RKO (cell line): ENCODE measurements at regions not wholly inside any gene's neighbourhood (a gene's known extent, or its start where the extent isn't known, plus 50 kb on each side); places are given as distances from the start of the nearest gene placed in this dataset.

ENCODE experiments used
- DNase-seq: peaks from one replicate; pipeline ENCODE4 v3.0.0-alpha.2; 2016; ENCODE audit warnings: low spot score

DNA sequence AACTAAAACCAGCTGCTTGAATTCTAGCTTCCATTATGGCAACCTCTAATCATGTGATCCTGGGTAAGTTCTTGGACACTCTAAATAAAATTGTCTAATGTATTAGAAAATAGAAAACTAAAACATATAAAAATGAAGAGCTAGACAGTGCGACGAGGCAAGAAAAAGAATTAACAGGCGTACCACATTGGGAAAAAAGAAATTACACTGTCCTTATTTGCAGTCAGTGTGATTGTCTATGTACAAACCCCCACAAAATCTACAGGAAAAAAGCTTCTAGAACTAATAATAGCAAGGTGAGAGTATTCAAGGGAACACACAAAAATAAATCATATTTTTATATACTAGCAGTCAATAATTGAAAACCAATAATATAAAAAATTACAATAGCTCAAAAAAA is 625.6 kb upstream of the MKI67 start:
- DNase-seq: no peak

DNA sequence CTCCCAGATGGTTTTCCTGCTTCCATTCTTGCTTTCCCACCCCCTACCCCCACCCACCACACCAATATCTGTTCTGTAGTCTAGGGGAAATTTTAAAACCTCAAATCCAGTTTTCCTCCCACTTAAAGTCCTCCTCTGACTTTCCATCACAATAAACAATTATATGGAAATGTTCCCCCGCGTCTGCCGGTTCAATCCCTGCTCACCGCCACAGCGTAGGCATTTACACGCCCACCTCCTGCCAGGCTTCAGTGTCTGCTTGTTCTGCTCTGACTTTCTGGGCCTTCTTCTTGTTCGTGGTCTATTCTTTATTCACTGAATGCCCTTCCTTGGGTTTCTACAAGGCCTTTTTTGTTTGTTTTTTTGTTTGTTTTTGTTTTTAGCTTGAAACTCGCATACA is 633.0 kb upstream of the MKI67 start:
- DNase-seq: no peak

DNA sequence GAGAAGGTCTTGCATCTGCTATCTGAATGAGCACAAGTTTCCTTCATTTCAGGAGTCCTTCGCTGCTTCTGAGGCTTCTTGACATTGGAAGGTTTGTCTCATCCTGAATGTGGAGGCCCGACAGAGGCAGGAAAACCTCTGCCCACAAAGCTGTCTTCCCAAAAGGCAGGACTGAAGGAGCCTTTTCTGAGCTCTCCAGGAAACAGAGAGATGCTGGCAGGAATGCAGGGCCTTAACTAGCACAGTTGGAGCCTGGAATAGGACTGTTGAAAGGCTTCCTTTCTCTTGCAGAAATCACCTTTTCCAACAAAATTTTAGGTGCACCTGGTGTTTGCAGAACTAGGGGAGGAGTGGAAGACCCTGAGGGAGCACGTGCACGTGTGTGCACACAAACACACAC is 637.4 kb upstream of the MKI67 start:
- no peak for DNase-seq

DNA sequence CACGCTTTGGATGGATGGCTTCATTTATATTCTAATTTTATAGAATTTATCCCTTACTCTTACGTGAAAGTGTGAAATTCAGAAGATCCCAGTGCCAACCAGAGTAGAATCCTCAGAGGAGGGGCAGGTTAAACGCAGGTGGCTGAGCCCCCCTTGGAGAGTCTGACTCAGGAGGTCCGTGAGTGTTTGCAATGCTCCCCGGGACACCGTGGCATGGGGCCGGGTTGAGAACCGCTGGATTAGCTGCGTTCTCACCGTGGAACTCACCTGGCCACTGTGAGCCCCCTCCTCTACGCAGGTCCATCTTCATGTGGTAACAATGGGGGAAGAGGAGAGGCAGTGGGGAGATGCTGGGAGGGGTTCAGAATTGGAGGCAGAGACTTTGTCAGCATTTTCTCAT is 638.0 kb upstream of the MKI67 start:
- DNase-seq: no peak

DNA sequence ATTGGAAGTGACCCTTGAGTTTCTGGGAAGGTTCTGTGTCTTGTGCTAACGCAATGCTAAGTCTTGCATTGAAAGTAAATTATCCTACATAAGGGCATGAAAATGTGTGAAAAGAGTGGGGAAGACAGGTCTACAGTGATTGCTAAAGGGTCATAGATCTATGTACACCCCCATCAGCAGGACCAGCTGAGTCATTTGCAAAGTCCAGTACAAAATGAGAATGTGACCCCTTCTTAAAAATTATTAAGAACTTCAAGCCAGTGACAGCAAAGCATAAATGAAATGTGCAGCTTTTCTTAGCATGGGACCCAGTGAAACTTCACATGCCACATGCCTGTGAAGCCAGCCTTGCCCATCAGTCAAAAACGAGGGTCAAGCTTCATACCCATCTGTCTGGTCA is 640.7 kb upstream of the MKI67 start:
- no peak for DNase-seq

DNA sequence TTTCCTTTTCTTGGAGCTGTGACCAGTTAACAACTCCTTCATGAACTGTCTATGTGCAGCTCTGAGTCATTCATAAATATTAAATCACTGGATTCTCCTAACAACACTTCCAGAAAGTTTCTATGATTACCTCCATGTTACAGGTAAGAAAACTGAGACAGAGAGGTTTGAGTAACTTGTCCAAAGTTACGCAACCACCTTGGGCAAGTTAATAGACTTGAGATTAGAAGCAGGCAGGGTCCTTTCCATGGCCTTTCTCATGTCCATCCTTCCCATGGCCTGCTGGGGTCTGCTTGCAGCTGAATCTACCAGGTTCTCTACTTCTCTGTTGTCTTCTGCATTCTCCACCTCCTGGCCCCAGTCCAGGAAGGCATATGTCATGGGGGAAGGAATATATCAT is 648.8 kb upstream of the MKI67 start:
- no peak for DNase-seq

DNA sequence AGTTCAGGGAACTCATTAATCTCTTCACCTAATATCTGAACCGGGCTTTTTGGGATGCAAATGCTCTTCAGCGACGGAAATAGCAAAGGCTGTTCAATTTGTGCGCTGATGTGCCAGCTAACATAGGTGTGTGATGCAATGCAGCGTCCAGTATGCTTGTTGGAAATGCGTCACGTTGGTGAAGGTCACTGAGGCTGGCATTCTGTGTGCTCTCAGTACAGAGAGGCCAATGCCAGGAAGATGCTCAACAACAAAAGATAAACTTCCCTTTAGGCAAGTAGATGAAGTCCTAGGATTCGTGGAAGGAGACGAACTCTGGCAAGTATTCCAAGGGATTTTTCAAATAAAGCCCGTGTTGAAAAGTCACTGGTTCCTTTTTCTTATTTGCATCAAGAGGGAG is 649.5 kb upstream of the MKI67 start:
- no peak for DNase-seq

DNA sequence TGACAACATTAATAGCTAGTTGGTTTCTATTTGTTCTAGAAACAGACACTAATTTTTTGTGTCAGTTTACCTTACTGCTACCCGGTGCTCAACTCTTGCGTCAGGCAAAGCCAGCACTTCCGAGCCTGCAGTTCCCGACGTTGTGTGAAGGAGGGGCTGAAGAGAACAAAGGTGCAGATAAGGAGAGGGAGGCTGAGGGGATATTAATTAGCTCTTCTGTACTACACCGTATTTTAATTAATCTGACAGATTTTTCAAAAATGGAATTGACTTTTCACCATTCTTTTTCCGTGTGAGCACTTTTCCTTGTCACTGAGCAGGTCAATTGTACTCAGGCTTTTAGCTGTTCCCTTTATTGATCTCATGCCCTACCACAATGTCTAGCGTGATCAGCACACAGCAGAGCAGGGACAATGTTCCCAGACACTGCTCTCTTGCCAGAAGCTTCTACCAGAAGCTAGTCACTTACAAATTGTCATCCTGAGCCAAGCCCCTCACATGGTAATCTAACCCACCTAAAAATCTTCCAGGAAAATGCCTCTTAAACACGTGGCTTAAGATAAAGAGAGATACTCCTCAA is 650.5 kb upstream of the MKI67 start:
- no peak for DNase-seq

DNA sequence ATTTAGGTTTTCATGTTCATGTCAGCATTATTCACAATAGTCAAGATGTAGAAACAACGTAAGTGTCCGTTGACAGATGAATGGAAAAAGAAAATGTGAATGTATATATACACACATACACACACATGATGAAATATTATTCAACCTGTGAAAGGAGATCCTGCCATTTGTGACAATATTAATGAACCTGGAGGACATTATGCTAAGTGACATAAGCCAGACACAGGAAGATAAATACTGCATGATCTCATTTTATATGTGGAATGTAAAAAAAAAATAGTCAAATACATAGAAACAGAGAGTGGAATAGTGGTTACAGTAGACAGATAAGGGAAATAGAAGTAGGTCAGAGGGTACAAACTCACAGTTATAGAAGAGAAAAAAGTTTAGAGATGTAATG is 651.1 kb upstream of the MKI67 start:
- no peak for DNase-seq

DNA sequence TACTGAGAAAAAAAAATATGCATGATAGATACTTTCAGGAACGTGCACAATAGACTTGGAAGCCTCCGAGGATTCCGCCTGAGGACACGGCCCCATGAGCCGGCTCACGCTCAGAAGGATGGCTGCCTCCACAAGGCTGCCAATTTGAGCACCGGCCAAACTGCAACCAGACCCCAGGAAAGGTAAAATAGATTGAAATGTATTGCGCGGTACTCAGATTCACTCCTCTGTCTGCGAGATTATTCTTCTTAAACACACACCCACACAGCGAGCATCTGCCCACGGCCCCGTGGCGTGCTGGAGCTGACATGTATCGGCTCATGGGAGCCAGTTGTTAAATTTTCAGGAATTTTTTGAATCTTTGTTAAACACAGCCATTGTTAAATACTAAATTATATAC is 653.2 kb upstream of the MKI67 start:
- no peak for DNase-seq

DNA sequence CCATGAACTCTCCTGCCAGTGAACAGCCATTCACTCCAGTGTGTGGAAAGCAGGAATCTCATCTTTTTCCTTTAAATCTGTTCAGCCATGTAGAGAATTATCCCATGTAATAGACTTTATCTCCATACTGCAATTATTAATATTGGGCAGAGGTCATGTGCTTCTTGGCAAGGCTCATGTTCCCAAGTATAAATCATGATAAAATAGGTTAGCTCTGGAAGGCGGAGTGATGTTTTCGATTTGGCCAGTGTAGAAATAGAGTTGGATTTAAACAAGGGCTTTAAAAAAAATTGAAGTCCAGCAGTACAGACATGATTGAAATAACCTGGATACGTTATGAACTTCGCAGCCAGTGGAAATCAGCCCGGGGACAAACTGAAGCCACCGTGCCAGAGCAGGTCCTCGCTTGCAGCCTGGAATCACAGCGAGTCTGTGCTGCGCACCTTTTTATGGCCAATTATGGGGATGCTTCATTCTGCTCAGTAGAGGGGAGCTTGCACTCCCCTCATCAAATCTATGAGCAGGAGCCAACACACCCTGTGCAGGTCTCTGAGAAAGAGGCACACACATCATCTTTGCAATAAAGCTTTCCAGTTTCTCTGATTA is 654.0 kb upstream of the MKI67 start:
- no peak for DNase-seq

DNA sequence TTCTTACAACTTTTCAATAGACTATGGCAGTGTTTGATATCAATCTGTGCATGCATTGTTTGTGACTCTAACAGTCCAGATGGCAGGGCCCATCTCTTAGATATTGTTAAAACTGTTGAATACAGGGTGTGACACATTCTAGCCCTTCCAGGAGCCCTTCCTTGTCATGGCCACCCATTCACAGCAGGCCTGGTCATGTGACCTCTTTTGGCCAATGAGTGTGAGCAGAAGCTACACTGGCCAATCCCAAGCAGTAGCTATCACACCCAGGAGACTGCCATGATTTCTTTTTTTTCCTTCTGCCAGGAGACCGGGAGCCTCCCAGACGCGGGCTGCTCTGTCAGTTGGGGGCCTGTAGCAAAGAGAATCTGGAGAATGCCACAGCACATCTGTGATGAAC is 655.4 kb upstream of the MKI67 start:
- no peak for DNase-seq

DNA sequence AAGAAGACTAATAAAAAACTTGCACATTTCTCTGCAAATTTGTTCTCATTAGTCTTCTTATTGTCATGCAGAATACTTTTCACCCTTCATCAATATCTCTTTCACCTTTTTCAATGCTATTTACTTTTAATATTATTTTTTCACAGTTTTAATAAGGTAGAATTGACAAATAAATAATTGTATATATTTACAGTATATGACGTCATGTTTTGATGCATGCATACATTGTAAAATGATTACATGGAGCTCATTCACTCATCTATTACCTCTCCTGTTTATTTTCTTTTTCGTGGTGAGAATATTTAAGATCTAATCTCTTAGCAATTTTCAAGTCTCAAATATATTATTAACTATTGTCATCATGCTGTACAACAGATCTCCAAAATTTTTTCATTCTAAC is 658.2 kb upstream of the MKI67 start:
- no peak for DNase-seq

DNA sequence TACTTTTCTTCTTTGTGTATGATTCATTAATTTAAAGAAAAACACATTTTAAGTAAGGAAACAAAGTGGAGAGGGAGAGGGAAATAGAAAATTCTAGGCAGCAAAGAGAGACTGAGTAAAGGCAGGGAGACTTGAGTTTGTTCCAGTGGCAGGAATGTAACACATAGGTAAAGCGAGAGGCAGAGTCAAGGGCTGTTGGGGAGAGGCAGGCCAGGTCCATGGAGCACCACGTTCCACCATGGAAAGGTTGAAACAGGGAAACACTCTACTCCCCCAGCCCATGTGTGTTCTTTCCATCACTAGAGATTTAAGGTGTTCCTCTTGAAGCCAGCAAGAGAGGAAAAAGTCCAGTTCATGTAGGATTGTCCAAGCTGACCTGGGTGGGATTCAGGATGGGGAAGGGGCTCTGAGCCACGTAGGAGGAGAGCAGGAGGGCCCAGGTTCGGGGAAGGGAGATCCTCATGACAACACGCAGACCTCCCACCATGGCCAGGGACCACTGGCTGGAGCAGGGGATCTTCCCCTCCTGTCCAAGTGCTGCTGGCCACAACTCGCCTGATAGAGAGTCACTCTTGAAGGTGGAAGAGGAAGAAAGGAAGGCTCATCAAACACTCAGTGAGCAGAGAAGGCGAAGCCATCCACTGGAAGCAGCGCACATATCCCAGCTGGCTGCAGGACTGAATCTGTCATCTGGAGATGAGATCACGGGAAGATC is 666.4 kb upstream of the MKI67 start:
- no peak for DNase-seq

DNA sequence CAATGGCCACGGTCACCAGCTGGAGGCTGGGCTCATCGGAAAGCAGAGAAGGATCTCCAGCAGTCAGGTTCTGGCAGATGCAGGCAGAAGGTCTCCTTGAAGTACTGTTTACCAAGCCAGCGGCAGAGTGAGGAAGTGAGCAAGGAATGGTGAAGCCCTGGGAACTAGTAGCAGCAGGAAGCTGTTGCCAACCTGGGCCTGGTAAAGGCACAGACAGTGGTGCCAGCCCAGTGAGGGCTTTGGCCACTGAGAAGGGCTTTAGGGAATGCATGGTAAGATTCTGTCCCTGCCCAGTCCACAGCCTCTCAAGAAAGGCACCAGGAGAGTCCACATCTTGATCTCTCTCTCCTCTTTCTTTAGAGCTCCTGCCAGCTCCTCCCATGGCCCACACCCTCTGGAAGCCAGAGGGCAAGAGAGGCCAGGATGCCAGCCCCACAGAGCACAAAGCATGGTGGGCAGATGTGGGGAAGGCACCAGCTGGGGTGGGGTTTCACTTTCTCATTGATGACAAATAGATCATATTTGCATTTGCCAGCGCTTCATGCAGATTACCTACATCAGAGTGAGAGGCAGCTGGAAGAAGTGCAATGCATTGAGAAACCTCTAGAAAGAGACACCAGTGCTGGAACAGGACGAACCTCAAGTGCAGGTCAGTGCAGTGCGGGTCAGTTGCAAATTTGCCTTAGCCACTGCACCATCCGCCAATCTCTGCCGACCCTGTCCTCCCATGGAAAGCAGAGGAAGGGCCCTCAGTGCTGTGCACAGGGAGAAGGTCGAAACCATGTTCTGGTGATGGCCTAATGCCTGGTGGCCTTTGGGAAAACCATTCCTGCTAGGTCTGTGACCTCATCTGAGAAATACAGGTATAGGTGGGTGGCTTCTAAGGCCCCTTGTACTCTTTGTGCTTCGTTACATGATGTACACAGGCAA is 667.8 kb upstream of the MKI67 start:
- DNase-seq: no peak

DNA sequence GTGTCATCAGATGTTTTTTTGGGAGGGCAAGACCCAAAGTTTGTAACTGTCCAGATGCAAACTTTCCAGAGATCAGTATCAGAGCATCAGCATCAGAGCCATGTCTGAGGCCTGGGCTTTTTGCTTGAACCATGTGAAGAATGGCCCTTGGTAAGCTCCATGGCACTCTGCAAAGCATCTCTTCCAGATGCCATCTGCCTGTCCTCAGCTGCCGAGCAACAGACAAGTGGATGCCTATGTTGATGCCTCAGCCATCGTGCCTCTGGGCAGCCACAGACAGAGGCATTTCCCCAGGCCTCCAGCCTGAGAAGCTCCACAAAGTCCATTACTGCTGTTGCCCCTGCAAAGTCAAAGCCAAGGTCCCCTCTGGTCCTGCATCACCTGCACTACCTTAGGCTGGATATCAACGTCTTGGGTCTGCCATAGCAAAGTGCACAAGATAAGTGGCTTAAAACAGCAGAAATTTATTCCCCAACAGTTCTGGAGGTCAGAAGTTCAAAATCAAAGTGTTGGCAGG is 670.2 kb upstream of the MKI67 start:
- DNase-seq: no peak

DNA sequence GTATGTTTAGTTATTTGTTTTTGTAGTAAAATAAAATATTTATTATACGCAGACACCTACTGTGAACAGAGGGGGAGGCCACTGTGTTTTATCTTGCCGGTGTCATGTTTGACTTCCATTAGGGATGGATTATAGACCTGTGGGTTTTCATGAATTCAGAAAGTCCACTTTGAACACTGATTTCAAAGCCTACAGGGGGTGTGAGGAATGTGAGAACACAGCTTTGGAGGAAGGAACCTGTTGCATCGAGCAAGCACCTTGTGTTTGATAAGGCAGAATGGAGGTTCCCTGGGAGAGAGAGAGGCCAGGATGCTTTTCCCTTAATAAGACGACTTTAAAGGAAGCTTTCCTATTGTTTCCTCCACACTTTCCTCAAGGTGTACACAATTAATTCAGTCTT is 665.0 kb upstream of the MGMT start:
- no peak for DNase-seq

DNA sequence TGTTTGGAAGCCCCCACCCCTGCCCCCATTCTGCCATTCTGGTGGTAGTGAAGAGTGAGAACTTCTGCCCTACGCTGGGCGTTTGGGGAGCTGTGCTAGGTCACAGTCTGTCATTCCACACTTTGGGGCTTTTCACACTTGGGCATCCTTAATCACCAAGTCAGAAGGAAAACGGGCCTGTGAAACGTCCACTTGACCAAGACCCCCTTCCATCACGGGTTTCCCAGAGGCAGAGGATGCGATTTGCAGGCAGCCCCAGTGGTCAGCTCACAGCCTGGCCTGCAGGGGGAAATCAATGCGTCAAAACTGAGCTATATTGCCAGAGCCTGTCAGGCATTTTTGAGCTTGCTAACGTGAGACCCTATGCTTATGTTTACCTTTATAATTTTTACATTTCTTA is 663.3 kb upstream of the MGMT start:
- DNase-seq: no peak

DNA sequence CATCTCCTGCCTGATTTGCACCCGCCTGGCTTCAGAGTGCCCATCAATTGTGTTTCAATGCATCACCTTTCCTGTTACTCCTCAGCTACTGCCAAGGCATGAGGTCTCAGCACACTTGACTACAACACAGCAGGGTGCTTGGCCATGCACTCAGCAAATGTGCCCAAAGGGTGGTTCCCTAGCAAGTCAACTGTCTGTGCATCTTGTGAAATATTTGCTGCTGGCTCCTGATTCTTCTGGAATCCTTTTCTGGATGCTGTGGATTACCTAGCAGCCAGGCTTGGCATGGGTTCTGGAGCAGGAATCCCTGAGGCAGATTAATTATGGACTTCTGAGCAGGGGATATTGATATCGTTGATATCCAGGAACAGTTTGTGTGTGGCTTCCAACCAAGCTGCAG is 662.6 kb upstream of the MGMT start:
- no peak for DNase-seq

DNA sequence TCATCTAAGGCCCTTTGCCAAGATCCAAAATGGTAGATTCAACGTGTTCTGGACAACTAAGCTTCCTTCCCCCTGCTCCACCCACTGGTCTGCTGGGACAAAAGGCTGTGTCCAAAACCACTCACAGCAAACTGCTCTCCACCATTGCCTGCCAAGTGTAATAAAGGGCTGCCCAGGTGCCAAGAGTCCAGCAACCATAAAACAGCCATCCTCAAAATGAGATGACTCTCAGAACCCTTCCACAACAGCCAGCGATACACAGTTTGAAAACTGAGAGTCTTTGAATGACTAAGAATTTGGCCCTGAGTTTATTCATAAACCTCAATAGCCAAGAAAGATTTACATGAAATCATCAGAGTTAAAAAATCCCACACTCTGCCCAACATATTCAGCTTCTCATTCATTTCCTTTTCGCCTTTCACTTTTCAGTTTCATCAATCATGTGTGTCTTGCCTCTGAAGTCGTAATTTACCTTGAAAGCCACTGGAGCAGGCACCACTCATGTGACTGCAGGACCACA is 658.1 kb upstream of the MGMT start:
- no peak for DNase-seq

DNA sequence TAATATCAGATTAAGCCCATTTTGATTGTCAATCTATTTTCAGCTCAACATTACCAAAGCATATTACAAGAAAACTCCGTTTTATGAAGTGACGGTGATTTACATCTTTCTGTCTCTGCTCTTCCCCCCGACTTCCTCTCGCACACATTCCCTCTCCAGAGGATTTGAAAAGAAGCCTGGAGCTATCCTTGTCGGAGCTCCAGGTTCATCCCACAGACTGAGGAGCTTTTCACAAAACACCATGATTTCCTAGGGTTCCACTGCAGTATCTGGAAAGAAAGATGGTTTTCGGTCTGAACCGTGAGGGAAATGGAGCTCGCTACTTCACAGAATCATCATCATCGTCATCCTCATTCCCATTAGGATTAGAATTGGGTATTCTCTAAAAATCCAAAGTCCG is 655.5 kb upstream of the MGMT start:
- DNase-seq: no peak

DNA sequence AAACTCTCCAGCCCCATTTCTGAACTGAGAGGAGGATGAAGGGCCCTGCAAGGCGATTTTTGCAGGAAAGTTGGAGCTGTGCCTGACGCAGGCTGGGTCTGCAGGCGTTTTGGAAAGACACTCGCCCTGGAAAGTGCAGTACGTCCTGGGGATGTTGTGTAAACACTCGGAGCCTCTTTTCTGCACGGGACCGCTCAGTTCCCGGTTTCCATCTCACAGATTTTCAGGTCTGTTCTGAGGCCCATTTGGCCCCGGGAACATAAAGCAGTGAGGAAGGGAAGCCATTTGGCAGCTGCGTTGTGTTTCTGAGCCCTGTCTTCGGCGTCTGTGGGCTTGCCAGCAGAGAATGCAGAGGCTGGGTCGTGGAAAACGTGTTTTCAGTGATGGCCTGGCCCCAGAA is 655.0 kb upstream of the MGMT start:
- DNase-seq: no peak
